Fibroblast of lung (primary cell): ENCODE measurements at regions not wholly inside any gene's neighbourhood (a gene's known extent, or its start where the extent isn't known, plus 50 kb on each side); places are given as distances from the start of the nearest gene placed in this dataset.

Experiments used
- EZH2 ChIP-seq: IDR thresholded peaks from 2 replicates; pipeline ENCODE4 v1.5.1; 2012; ENCODE audit warnings: low read length, control low read depth, mild to moderate bottlenecking; ENCODE audit errors: missing control alignments
- TF ChIP-seq, protein P1 (sequence below), 2 donors: IDR thresholded peaks in 1 of 2; conservative IDR thresholded peaks in 1 of 2; 1 replicate in 1 of 2; 2 replicates in 1 of 2; pipeline ENCODE4 v1.5.1; 2011 to 2012; ENCODE audit warnings: low read length in 2 of 2, control low read depth in 1 of 2, inconsistent platforms in 1 of 2, low read depth in 1 of 2, mild to moderate bottlenecking in 1 of 2

GRCh38 chr7:46028246-46028645 lies 107.2 kb upstream of the IGFBP3 start:
- TF ChIP-seq, protein P1, sequence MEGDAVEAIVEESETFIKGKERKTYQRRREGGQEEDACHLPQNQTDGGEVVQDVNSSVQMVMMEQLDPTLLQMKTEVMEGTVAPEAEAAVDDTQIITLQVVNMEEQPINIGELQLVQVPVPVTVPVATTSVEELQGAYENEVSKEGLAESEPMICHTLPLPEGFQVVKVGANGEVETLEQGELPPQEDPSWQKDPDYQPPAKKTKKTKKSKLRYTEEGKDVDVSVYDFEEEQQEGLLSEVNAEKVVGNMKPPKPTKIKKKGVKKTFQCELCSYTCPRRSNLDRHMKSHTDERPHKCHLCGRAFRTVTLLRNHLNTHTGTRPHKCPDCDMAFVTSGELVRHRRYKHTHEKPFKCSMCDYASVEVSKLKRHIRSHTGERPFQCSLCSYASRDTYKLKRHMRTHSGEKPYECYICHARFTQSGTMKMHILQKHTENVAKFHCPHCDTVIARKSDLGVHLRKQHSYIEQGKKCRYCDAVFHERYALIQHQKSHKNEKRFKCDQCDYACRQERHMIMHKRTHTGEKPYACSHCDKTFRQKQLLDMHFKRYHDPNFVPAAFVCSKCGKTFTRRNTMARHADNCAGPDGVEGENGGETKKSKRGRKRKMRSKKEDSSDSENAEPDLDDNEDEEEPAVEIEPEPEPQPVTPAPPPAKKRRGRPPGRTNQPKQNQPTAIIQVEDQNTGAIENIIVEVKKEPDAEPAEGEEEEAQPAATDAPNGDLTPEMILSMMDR (conservative IDR thresholded peaks at IDR 0.05 in 1 of 2, IDR thresholded peaks at IDR 0.05 in 1 of 2; ENCODE audit: low read depth in 1 of 2, low read length in 2 of 2): no peak
- TF ChIP-seq EZH2: no peak
